ENCODE measurements at regions not wholly inside any gene's neighbourhood (a gene's known extent, or its start where the extent isn't known, plus 50 kb on each side); places are given as distances from the start of the nearest gene placed in this dataset.
"Not testable (repeated sequence)": the region's sequence is repeated elsewhere in the genome, so short reads cannot be mapped to it uniquely, and the experiment has no call there.

DNA sequence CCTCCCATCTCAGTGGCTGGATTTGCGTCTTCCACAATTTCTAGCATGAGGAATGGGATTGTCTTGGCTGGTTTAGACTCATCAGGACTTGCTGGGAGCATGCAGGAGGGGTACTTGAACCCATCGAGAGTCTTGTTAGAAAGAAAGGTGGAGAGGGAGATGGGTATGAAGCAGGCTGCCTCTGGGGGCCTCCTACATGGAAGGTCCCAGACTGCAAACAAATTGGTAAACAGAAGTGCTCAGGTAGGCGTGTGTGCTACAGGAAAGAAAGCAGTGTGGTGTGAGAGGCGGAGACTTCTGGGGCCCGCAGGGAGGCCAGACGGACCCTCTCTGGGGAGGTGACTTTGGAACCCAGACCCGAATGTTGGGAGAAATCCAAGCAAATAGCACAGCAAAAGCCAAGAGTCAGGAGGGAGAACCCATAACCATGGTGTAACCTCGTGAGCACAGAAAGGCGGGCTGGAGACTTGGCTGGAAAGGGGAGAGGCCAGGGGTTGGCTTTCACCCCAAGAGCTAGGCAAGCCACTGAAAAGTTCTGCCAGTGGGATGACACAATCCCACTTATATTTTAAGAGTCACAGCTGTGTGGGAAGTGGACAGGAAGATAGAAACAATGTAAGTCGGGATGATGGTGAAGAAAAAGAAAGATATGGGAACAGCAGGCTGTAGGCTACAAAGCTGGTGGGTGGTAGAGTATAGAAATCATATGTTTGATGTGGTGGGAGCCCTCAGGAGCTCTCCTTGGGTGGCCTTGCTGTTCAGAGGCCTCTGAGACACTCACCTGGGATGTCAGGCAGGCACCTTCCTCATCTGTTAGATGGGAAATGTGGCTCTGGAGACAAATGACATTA lies 130.1 kb upstream of the PRR20G start:
- no peaks in the 10 kb centered on the region for H3K4me1 ChIP-seq
- no peak overlapping the region for H3K9ac ChIP-seq (ENCODE audit: low read depth in 2 of 2, low read length in 2 of 2)
- intact Hi-C loops (cut with DNase I): no loop called here
- H3K4me3 ChIP-seq: no peak overlapping the region
- no peaks in the 10 kb centered on the region for H3K36me3 ChIP-seq
- TF ChIP-seq, protein P1, sequence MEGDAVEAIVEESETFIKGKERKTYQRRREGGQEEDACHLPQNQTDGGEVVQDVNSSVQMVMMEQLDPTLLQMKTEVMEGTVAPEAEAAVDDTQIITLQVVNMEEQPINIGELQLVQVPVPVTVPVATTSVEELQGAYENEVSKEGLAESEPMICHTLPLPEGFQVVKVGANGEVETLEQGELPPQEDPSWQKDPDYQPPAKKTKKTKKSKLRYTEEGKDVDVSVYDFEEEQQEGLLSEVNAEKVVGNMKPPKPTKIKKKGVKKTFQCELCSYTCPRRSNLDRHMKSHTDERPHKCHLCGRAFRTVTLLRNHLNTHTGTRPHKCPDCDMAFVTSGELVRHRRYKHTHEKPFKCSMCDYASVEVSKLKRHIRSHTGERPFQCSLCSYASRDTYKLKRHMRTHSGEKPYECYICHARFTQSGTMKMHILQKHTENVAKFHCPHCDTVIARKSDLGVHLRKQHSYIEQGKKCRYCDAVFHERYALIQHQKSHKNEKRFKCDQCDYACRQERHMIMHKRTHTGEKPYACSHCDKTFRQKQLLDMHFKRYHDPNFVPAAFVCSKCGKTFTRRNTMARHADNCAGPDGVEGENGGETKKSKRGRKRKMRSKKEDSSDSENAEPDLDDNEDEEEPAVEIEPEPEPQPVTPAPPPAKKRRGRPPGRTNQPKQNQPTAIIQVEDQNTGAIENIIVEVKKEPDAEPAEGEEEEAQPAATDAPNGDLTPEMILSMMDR (IDR thresholded peaks at IDR 0.05): no peak
- H3K9me3 ChIP-seq: no peaks in the 10 kb centered on the region
- no peaks in the 10 kb centered on the region for H3K27me3 ChIP-seq
- no peak overlapping the region for H3K27ac ChIP-seq
- DNase-seq: peak; percentile 28

DNA sequence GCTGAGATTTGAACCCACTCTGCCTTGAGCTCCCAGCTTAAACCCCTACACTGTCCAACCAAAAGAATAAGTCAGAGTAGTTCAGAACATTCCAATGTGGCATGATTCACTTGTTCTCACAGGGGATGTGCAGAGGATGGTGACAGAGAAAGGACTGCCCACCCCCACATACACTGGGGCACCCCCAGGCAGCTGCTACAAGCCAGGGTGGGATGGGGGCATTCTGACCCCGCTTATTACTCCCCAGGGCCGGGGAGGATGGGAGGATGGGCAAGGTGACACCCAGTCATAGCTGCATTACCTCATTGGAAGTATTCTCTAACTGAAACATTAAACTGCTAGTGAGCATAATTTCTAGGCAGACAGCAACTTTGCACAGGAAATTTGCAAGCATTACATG lies 126.0 kb upstream of the PRR20G start:
- no peak overlapping the region for H3K4me3 ChIP-seq
- no peaks in the 10 kb centered on the region for H3K36me3 ChIP-seq
- no peak overlapping the region for H3K27ac ChIP-seq
- H3K27me3 ChIP-seq: no peaks in the 10 kb centered on the region
- no peak overlapping the region for H3K9ac ChIP-seq (ENCODE audit: low read depth in 2 of 2, low read length in 2 of 2)
- no peaks in the 10 kb centered on the region for H3K9me3 ChIP-seq
- TF ChIP-seq, protein P1 (IDR thresholded peaks at IDR 0.05): no peak
- DNase-seq: no peak
- no peaks in the 10 kb centered on the region for H3K4me1 ChIP-seq
- intact Hi-C loops (cut with DNase I): no loop called here

DNA sequence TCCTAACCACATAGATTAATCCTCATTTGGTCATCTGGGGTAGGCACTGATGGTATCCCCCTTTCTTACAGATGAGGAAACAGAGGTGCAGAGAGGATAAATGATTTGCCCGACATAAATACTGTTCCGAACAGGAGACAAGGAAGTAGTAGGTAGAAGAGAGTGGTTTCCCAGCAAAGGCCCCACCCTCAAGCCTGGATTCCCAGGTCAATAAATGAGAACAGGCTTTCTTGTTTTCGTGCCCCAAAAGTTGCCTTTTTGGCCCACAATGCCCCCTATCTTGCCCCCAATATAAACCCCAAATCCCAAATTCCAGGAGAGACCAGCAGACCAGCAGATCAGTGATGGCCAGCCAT lies 125.5 kb upstream of the PRR20G start:
- TF ChIP-seq, protein P1 (IDR thresholded peaks at IDR 0.05): no peak

DNA sequence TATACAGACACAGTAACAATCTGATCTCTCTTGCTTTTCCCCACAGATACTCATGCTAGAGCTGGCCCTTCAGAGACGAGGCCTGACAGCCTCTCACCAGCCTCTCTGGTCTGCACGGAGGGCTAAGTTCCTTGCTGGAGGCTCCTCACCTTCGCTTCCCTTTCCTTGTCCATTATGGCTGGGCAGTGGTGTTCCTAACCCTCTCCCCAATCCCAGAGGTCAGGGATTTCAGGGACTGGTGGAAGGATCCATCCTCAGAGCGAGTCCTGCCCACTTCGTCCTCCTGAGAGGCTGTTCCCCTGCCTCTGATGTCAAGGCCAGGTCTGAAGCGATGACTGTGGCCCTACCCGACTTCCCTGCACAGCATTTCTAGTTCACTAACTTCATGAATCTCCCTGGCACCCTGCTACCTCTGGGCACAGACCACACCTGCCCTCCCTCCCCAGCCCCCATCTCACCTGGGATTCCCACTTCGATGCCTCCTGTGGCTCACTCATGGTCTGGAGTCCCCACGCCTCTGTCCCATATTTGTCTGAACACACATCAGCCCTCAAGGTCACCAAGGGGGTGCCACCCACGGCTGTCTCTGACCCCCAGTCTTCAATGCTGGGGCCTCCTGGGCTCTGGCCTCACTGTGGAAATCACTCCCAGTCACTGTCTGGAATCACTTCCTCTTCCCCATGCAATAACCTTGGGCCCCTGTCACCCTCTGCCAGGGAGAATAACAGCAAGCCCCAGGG lies 124.9 kb upstream of the PRR20G start:
- Histone ChIP-seq H3K27me3 (no peaks in the 10 kb centered on the region), H3K9me3 (no peaks in the 10 kb centered on the region), H3K27ac (no peak overlapping the region), H3K9ac (ENCODE audit: low read depth in 2 of 2, low read length in 2 of 2) (no peak overlapping the region), H3K4me1 (no peaks in the 10 kb centered on the region), H3K4me3 (no peak overlapping the region), H3K36me3 (no peaks in the 10 kb centered on the region)
- TF ChIP-seq, protein P1 (IDR thresholded peaks at IDR 0.05): no peak
- peak; percentile 13 for DNase-seq
- intact Hi-C loops (cut with DNase I): no loop called here

More for the DNA sequence above, 125.5 kb upstream of the PRR20G start:
- H3K9ac ChIP-seq (ENCODE audit: low read depth in 2 of 2, low read length in 2 of 2): no peak overlapping the region
- H3K4me1 ChIP-seq: no peaks in the 10 kb centered on the region
- H3K9me3 ChIP-seq: no peaks in the 10 kb centered on the region
- no peak overlapping the region for H3K4me3 ChIP-seq
- no peak overlapping the region for H3K27ac ChIP-seq
- peak; percentile 34 for DNase-seq
- no peaks in the 10 kb centered on the region for H3K27me3 ChIP-seq
- H3K36me3 ChIP-seq: no peaks in the 10 kb centered on the region
- intact Hi-C loops (cut with DNase I): no loop called here

DNA sequence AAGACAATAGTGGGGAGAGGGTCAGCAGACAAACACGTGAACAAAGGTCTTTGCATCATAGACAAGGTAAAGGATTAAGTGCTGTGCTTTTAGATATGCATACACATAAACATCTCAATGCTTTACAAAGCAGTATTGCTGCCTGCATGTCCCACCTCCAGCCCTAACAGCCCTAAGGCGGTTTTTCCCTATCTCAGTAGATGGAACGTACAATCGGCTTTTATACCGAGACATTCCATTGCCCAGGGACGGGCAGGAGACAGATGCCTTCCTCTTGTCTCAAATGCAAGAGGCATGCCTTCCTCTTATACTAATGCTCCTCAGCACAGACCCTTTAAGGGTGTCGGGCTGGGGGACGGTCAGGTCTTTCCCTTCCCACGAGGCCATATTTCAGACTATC lies 124.0 kb upstream of the PRR20G start:
- H3K9me3 ChIP-seq; H3K9ac ChIP-seq (ENCODE audit: low read depth in 2 of 2, low read length in 2 of 2); H3K4me3 ChIP-seq; H3K4me1 ChIP-seq; H3K36me3 ChIP-seq; H3K27me3 ChIP-seq; H3K27ac ChIP-seq; intact Hi-C loops (cut with DNase I): not testable (repeated sequence)
- peak; percentile 3 for DNase-seq
